ENCODE measurements at regions not wholly inside any gene's neighbourhood (a gene's known extent, or its start where the extent isn't known, plus 50 kb on each side); places are given as distances from the start of the nearest gene placed in this dataset.
"Not testable (repeated sequence)": the region's sequence is repeated elsewhere in the genome, so short reads cannot be mapped to it uniquely, and the experiment has no call there.

DNA sequence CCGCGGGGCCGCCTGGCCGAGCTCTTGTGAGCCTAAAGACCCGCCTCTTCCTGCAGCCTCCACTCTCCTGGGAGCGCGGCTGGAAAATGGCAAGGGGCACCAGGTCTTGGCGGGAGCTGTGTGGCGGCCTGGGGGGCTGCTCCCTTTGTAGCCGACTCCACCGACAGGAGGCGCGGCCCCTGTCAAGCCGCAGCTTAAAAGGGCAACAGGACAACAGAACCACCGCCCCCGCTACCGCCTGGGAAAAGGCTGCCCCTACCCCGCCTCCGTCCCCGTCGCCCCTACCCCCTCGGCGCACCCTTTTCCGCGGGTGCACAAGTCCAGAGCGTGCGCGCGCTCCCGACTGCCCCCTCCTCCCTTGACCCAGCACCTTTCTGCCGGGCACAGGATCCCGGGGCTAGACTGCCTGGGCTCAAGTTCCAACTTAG lies 60.3 kb downstream of the GOLGA8K start:
- peak; percentile 73 for DNase-seq

GRCh38 chr15:32342268-32342667 lies 60.8 kb downstream of the GOLGA8K start:
- not testable (repeated sequence) for DNase-seq

GRCh38 chr15:32341530-32341929 lies 61.6 kb downstream of the GOLGA8K start:
- DNase-seq = not testable (repeated sequence)

- DNase-seq = not testable (repeated sequence)
These were observed 66.3 kb downstream of the GOLGA8K start for GRCh38 chr15:32336804-32337203.

- peak; percentile 20 for DNase-seq
These were observed 79.7 kb downstream of the GOLGA8K start for GRCh38 chr15:32323353-32323752.

GRCh38 chr15:32319247-32319646 lies 83.8 kb downstream of the GOLGA8K start:
- not testable (repeated sequence) for DNase-seq

DNA sequence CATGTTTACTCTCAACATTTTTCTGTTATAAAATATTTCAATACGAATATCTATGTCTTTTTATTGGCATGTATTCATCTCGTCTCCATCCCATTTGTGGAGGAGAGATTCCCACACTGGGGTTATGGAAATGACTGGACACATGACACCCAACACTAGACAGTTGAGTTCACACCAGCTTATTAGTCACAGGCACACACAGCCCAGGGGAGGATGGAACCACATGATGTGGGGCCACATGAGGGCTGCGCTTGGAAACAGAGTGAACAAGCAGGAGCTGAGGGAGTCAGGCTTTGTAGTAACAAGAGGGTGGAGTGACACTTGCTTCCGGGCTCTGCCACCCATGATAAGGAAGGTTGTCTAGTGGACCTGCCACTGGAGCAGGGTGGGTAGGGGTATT lies 86.6 kb downstream of the GOLGA8K start:
- DNase-seq = not testable (repeated sequence)

GRCh38 chr15:32315079-32315939 lies 87.8 kb downstream of the GOLGA8K start:
- DNase-seq = not testable (repeated sequence)

DNA sequence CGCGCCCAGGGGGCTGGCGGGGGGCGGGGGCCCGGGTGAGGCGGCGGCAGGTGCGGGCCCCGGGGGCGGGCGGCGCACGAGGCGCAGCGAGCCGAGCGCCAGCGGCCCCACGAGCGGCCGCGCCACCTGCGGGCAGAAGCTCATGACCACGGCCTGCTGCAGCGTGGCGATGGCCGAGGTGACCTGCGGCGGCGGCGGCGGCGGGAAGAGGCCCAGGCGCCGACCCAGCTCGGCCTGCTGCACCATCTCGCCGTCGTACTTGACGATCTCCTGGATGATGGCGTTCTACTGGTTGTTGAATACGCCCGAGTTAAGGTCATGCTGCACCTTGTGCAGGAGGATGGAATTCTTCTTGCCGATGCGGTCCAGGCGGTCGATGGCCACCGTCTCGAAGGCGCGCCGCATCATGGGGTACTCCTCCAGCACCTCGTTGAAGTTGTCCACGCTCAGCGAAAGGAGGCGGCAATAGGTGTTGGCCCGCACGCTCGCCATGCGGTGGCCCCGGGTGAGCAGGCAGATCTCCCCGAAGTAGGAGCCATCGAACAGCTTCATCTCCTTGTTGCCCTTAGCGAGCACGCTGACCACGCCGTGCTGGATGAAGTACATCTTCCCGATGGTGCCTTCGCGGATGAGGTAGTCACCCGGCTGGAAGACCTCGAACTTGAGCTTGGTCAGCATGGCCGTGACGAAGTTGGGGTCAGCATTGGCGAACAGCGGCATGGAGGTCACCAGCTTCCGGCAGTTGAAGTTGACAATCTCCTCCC lies 89.5 kb downstream of the GOLGA8K start:
- DNase-seq = peak; percentile 6

- DNase-seq = peak; percentile 4
These were observed 90.4 kb downstream of the GOLGA8K start for GRCh38 chr15:32312721-32313120.

DNA sequence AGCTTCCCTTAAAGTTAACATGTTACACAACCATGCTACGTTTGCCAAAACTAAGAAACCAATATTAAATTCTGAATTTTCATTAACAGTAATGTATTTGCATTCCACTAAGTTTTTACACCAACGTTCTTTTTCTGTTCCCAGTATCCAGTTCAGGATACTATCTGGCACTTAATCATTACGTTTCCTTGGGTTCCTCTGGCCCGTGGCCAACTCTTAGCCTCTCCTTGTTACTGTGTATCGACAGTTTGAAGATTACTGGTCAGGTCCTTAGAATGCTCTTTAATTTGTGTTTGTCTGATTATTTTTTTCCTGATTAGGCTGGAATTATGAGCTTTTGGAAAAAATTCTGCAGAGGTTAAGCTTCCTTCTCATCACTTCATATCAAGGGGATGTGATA lies 95.5 kb downstream of the GOLGA8K start:
- not testable (repeated sequence) for DNase-seq

GRCh38 chr15:32276200-32276830 lies 126.8 kb downstream of the GOLGA8K start:
- DNase-seq = not testable (repeated sequence)

GRCh38 chr15:32253958-32254357 lies 149.1 kb downstream of the GOLGA8K start:
- DNase-seq = not testable (repeated sequence)

- DNase-seq = not testable (repeated sequence)
These were observed 153.9 kb downstream of the GOLGA8K start for GRCh38 chr15:32249207-32249606.

GRCh38 chr15:32243727-32244126 lies 159.4 kb downstream of the GOLGA8K start:
- not testable (repeated sequence) for DNase-seq

GRCh38 chr15:32242780-32243528 lies 160.1 kb downstream of the GOLGA8K start:
- not testable (repeated sequence) for DNase-seq

DNA sequence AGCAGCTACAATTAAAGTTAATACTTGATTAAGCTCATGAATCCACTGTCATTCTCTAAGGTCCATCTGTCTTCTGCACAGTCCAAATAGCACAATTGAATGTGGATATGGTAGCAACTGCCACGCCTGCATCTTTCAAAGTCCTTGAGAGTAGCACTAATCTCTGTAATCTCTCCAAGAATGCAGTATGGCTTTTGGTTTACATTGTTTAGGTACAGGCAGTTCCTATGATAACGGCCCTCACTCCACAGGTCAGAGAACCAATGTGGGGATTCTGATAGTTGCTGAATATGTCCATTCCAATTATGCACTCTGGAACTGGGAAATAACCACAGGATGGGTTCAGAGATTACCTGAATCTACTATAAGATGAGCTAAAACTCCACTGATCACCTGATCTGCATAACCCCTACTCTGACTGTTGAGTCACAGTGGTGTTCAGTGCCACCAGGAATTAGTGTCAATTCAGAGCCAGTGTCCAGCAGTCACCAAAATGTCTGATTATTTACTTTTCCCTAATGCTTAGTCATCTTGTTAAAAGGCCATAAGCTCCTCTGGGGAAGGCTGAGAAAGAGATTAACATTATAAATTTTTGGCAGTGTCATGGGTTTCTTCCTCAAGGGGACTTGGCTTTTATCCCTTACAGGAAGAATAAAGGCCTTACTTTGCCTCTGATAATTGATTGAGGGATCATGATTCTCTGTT lies 175.5 kb downstream of the GOLGA8K start:
- not testable (repeated sequence) for DNase-seq

DNA sequence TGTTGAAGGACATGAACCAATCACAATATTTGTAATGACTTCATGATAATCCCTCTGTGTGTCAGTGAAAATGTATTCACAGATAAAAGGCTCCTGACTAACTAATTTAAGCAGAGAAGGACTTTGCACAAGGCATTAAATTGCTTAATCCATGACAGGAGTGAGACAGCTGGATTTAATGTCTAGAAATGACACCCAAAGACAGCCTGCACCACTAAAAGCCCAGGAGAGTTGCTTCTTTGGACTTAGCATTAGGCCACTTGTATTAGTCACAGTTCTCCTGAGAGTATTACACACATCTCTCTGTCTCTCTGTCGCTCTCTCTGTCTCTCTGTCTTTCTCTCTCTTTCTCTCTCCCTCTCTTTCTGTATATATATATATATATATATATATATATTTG lies 180.4 kb downstream of the GOLGA8K start:
- DNase-seq = no peak
